NCI-H1694 treated with DMSO at 0.1 percent for 48 hours (cell line): ENCODE measurements at regions not wholly inside any gene's neighbourhood (a gene's known extent, or its start where the extent isn't known, plus 50 kb on each side); places are given as distances from the start of the nearest gene placed in this dataset.

Source experiments
- DNase-seq: peaks from one replicate; lab custom pipeline; 2025; lab: John Stamatoyannopoulos, UW

DNA sequence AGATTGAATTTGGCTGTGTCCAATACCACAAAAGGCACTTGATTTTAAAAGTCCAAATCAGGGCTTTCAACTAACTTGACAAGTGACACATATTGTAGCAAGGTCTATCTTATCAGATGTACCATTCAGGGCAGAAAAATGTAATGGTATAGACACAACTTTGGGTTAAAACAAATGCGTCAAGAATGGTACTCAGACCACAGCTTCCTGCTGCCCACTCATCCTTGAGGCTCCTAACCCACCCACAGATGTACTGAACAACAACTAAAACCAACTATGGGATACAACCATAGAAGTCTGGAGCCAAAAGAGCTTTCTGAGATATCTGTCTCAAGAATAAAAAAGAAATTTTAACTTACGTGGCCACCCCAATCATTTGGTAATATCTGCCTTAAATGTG, 105.2 kb downstream of the RBM43 start:
- DNase-seq = no peak

DNA sequence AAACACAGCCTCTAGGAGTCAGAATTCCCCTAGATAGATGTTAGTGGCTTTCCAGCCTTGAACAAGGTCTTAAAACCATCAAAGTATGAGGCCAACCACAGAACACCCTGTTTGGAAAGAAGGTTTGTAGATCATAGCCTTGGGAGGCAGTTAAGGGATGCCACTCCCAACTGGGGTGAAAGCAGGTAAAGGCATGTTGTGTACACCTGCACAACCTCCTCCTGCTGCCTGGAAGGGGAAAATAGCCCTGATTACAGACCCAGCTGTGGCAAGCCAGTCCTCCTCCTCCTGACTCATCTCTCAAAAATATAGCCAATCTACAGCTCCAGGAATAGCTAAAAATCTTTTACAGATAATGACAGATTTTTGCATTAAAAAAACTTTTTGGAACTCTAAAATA, 108.1 kb downstream of the RBM43 start:
- DNase-seq = no peak

DNA sequence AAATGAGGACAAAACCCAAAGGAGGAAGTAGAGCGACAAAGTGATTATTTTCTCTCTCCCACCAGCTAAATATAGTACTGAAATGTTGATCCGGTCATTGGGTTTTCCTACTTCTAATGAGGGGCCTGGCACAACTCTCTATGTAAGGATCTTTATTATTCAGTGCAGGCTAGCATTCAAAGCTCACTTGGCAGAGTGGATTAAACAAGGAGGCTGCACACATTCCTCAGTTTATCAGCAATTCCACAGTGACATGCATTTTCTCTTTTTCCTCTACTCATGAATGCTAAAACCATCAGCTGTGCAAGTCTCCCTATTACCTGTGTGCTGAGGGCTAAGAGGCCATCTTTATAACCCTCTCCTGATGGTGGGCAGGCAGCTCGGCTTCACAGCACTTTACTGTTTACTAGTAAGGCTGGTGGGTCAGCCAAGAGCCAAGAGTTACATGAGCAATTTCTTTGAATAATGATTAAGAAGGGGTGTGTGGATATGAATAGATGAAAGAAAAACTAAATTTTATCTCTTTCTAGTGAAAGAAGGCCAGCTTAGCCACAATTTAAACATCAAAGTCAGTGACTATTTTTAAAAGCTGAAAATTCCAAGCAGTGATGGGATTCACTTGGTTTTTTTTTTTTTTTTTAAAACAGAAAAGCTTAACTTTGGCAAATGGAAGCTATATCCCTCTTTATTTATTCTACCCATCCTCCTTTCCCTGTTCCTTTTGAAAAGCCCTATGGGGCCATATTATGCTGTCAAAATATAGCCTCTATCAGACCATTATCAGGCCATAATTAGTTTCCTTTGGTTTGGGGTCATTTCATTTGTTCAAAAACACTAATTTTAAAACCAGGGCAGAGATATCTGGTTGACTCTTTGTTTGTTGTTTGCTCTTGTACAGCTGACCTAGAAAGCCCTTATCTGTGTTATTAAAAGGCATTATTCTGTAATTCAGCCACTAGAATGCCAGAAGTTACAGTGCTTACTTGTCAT, 111.0 kb downstream of the RBM43 start:
- no peak for DNase-seq

DNA sequence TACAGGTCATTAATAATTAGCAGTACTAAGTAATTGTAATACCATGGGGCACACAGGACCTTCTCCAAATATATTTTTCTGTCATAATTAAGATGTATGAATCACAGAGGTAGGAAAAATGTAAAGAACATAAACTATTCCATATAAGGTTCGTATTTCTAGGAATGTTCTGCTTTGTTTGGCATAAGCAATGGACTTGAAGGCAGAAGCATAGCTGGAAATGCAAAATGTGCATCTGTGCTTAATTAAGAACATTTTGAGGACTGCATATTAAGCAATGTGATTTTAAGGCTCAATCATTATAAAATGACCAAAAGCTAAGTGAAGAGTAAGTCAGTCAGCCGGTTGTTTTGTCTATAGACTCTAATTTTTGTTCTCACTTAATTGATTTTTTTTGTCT, 123.2 kb downstream of the RBM43 start:
- DNase-seq = no peak

DNA sequence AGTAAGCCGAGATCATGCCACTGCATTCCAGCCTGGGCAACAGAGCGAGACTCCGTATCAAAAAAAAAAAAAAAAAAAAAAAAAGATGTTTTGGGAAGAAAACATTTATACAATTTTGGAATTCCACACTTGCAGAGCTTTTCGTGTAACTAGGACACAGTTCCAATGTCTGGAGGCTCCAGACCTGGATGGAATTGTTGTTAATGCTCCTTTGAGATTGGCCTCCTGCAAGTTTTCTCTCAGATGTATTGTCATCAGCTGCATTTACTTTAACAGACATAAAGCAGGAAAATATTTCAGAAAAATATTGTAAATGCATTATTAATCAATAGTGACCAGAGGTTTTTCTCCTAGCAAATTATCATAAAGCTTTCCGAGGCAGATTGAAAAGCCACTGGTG, 124.1 kb downstream of the RBM43 start:
- no peak for DNase-seq

DNA sequence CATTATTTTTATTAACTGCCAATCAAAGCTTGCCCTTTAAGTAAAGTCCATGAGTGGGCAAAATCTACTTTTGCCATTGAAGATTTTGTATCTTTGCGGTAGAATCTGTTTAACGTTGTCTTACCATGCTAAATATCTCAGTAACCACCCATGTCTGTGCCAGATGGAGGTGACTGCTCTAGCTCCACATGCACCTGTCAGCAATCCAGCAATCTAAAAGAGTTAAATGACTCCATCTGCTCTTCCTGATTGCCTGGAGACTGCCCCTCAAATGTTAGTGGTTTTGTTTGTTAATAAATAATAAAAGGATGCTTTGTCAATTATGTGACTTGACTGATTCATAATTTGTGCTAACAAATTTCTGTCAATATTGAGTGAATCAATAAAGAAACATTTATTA, 141.7 kb downstream of the RBM43 start:
- DNase-seq = peak; percentile 89

DNA sequence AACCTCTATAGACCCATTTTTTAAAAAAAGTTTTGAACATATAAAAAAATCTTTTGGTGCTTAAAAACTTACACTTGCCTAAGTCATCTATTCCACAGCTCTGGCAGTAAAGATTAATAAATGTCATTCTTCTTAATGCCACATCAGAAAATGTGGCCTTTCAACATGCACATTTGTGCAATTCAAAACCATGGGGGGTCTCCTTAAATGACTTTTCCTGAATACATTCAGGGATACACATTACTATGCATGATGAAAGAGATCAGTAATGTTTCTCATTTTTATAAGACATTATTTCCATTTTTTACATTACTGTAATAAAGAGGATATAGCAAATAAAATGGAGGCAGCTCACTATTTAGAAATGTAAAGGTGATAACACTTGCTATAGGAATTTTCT, 142.3 kb downstream of the RBM43 start:
- DNase-seq = no peak

DNA sequence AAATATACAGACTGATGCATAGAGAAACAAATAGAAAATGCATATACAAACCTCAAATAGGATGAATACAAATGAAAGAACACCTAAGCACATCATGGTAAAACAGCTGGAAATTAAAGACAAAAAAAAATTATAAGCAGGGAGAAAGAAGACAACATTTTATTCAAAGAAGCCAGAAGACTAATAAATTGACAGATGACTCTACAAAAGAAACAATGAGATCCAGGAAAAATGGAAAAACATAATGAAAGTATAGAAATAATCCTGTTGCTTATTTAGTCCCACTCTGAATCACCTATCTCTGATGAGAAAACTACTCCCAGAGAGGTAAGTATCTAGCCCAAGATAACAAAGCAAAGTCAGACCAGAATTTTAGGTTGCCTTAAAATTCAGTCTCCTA, 143.4 kb downstream of the RBM43 start:
- DNase-seq = no peak

DNA sequence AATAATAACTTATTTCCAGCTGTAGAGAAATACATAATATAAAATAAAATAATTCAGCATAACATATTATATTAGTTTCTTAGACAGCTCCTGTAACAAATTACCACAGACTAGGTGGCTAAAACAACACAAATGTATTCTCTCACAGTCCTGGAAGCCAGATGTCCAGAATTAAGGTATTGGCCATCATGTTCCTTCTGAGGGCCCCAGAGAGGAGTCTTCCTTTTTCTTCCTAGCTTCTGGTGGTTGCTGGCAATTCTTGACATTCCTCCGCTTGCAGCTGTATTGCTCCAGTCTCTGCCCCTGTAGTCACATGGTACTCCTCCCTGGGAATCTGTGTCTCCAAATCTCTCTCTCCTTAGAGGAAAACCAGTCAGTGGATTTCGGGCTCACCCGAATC, 146.8 kb downstream of the RBM43 start:
- DNase-seq = no peak

DNA sequence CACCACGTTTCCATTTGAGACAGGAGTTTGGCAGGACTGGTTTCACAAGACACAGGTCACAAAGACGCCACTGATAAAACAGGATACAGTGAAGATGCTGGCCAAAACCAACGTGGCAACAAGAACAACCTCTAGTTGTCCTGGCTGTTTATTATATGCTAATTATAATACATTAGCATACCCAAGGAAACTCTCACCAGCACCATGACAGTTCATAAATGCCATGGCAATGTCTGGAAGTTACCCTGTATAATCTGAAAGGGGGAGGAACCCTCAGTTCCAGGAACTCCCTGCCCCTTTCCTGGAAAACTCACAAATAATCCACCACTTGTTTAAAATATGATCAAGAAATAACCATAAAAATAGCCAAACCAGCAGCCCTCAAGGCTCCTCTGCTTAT, 148.3 kb downstream of the RBM43 start:
- DNase-seq = no peak

DNA sequence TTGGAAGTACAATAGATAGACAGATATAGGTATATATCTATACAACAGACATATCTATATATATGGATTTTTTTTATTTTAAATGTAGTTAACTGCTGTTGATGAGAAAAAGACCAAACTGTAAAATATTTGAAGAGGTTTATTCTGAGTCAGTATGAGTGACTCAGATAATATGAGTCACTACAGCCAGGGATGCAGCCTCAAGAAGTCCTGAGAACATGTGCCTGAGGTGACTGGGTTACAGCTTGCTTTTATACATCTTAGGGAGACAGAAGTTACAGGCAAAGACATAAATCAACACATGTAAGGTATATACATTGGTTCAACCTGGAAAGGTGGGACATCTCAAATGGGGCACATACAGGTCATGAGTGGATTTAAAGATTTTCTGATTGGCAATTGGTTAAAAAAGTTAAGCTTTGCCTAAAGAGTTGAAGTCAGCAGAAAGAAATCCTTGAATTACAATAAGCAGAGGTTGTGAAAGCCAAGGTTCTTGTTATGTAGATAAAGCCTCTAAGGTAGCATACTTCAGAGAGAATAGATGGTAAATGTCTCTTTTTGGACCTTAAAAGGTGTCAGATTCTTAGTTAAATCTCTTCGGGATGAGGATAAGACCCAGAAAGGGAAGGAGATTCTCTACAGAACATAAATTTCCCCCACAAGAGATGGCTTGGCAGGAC, 149.9 kb downstream of the RBM43 start:
- DNase-seq = no peak

DNA sequence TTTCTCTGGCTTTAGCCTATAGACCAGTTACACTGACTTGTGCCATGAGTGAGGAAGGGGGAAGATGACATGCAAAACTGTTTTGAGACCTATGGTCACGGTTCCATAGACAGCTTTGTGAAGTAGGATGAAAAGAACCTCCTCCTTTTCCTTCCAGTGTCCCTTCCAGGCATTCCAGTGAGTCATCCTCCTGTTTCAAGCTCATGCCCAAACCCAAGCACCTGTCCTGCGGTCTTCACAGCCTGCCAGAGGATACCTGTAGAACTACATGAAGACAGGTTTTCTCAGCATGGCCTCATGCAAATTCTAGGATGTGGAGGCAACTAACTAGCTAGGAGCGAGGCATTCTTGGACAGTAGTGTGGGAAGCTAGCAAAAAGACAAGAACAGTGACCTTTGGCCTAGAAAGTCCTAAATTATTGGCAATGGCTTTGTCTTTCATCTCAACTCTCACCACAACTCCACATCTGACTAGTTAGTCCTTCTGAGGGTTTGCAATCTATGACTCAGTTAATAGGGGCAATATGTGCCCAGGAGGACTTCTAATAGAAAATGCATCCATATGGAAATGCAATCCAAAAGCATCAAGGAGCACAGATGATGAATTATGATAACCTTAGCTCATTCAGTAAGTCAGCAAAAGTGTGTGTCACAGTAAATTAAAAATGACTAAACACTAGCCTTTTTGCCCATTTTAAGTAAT, 154.7 kb downstream of the RBM43 start:
- DNase-seq = no peak

DNA sequence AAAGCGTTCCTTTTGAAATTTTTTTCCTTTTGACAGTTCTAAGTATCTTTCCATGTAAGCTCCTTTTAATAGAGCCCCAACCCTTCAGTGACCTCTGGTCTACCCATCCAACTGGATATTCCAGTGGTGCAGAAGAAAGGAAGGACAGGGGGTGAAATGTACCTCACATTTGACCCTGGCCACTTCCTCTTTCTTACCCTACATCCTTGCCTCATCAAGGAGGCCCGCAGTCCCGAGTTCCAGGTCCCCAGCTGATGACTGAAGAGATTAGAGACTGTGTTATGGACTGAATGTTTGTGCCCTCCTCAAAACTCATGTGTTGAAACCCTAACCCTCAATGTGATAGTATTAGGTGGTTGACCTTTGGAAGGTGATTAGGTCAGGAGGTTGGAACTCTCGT, 158.1 kb downstream of the RBM43 start:
- DNase-seq = no peak

DNA sequence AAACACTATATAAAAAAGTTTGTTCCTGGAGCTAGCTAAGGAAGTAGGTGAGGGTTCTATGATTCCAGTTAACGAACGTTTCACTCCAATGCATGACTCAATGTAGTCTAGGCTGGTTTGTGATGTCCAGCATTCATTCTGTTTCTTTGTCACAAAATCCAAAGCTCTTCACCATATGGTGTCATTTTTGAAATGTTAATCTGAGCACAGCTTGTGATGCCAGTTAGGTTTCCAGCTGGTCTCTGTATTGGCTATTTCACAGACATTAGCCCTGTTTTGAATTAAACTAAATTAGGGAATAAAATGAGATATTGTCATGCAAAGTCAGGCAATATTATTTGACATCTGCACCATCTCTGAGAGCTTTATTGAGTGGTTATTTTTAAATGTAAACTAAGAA, 159.4 kb downstream of the RBM43 start:
- peak; percentile 33 for DNase-seq

DNA sequence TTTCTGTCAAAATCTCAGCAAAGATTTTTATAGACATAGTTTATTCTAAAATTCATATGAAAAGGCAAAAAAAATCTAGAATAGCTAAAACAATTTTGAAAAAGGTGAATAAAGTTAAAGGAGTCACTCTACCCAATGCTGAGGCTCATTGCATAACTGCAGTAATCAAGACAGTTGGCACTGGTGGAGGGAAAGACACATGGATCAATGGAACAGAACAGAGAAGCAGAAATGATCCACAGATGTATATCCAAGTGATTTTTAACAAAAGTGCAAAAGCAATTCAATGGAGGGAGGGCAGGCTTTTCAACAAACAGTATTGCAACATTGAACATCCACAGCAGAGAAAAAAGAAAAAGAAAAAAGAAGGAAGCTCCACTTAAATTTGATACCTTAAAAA, 162.8 kb downstream of the RBM43 start:
- DNase-seq = no peak

DNA sequence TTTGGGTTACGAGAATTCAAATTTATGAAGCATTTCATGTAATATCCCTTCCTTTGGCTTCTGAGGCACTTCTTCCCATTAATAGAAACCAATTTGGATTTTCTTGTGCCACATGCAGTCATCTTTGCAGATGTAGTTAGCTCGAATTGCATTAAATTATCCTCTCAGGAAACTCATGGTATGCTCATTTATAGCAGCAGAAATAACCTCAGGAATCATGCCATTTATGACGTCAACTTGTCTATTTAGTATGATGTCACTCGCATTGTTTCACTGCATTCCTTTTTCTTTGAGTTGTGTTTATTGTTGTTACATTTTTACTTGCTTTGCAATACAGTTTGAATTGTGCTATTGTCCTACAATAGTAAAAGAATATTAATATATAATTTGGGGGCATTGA, 163.8 kb downstream of the RBM43 start:
- DNase-seq = no peak

DNA sequence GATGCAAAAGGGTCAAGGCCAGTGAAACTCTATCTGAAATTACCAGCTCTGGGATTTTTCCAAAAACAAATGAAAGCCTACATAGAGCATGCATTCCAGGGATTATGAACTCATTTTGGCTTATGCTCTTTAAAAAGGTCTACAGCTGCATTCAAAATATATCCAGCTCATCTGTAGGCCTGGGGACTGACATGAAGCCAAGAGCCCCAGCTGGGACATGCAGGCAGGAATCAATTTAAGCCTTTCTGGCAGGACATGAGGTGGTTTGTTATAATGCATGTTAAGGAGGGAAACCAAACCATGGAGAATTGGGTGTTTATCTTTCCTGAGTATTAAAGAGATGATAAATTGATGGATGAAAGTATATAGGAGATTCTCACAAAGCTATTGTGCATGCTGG, 164.5 kb downstream of the RBM43 start:
- DNase-seq = peak; percentile 79

DNA sequence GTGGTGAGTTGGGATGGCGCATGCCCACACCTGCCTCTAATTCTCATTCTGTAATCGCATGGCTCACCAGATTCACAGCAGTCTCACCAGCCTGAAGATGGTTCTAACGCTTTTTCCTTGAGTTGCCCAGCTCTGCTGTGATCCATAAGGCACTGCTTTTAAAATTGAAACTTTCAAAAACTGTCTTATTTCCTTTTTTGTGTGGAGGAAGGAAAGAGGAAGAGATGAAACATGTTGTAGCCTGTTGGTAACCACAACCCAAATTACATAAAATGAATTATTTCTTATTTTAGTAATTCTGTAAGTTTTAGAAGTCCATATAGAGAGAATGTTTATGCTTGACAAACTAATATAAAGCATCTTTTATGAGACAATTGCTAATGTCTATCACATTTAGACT, 165.4 kb downstream of the RBM43 start:
- no peak for DNase-seq

DNA sequence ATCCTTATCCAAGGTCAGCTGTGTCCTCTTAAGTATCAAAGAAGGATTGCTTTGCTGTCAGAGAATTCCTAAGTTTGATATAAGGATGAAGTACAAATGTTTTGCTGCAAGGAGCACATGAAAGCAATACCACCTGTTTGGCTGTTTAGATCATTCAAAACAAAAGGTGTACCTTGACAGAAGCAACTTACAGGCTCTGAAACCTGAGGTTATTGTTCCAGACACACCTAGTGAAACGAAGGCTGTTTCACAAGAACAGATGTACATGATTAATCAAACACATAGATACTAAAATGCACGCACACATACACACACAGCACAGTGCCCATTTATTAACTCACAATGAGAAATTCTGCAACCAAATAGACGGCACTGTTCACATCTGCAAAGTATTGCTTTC, 166.2 kb downstream of the RBM43 start:
- no peak for DNase-seq

DNA sequence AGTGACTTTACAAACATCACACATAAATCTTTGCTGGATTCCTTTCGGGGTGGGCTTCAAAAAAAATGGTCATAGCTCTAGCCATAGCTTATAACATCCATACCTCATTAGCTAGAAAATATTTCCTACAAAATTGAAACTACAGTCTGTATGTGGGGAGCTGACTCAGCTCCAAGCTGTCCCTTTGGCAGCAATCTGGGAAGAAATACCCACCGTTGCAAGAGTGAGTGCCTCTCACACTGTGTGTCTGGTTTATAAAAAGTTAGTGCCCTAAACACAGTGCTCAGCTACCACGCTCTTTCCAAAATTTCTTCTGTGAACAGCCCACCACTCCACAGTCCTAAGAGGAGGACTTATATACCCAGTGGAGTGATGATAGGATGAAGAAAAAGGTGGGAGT, 170.1 kb downstream of the RBM43 start:
- no peak for DNase-seq

DNA sequence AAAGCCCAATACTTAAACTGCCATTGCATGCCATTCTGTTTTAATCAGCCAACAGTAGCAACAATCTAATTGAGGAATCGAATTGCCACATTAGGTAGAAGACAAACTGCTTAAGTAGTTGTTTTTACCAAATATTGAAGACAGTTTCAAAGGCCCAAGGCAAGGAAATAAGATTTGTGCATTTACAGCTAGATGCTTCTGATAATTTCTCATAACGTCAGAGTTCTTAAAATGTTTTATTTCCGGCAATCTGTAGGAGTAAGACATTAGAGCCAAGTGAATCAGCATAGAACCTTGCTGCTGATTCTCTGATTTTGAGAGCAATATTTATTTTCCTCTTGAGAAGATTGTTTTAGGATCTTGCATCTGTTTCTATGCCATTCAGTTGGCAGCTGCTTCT, 174.3 kb downstream of the RBM43 start:
- DNase-seq = no peak

DNA sequence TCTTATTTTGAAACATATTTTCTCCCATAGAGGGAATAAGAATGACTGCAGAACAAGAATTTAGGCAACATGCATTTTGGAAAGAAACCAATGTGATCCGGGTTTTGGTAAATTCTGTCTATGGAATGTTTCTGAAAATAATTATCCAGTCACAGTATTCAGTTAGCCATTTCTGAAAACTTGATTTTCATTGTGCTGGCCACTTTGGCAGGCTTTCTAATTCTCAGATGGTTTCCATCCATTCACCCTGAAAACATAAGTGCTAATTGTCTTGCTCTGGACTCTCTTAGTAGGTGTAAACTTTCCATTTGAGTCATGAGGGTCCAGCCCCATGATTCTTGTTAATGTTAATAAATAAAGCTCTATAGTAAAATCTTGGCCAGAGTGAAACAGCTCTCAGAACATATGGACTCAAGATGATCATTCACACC, 176.5 kb downstream of the RBM43 start:
- no peak for DNase-seq
